Tibial nerve (tissue), 4 donors: ENCODE measurements at regions not wholly inside any gene's neighbourhood (a gene's known extent, or its start where the extent isn't known, plus 50 kb on each side); places are given as distances from the start of the nearest gene placed in this dataset.

Experiments used
- EP300 ChIP-seq, 2 donors: sonication (generic); formaldehyde crosslinking; IDR thresholded peaks; one replicate each; pipeline ENCODE4 v1.6.1; 2017; ENCODE audit warnings: antibody characterized with exemption in 2 of 2, mild to moderate bottlenecking in 1 of 2
- POLR2A ChIP-seq, 2 donors: fragments of 450-650 bp; IDR thresholded peaks; one replicate each; pipeline ENCODE4 v1.6.1; 2017; ENCODE audit warnings: antibody characterized with exemption in 2 of 2, mild to moderate bottlenecking in 2 of 2, moderate library complexity in 2 of 2
- TF ChIP-seq, protein P1 (sequence below), 5 experiments: fragments of 200-600 bp in 3 of 5; fragments of 450-650 bp in 2 of 5; sonication (generic) in 3 of 5; IDR thresholded peaks; one replicate each; pipeline ENCODE4 v1.5.1; 2016 to 2019; ENCODE audit warnings: antibody characterized with exemption in 5 of 5, mild to moderate bottlenecking in 3 of 5, moderate library complexity in 2 of 5

DNA sequence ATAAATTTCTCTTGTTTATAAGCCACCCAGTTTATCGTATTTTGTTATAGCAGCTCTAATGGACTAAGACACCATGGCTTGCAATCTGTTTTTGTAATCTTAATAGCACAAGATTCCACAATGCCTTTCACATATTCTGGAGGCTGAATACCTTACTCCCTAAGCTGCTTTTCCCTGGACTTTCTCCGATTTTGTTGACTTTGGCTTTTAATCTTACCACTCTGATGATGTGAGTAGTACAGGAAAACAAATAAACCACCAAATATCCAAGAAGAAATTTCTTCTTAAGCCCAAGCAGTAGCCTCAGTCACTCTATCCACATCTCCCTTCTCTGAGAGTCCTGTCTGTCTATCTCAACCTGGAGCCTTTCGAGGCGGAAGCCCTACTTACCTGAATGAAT lies 838.6 kb downstream of the LTN1 start:
- TF ChIP-seq POLR2A (IDR thresholded peaks at IDR 0.05), result no peak
- no peak for TF ChIP-seq EP300 (IDR thresholded peaks at IDR 0.05)
- TF ChIP-seq, protein P1, sequence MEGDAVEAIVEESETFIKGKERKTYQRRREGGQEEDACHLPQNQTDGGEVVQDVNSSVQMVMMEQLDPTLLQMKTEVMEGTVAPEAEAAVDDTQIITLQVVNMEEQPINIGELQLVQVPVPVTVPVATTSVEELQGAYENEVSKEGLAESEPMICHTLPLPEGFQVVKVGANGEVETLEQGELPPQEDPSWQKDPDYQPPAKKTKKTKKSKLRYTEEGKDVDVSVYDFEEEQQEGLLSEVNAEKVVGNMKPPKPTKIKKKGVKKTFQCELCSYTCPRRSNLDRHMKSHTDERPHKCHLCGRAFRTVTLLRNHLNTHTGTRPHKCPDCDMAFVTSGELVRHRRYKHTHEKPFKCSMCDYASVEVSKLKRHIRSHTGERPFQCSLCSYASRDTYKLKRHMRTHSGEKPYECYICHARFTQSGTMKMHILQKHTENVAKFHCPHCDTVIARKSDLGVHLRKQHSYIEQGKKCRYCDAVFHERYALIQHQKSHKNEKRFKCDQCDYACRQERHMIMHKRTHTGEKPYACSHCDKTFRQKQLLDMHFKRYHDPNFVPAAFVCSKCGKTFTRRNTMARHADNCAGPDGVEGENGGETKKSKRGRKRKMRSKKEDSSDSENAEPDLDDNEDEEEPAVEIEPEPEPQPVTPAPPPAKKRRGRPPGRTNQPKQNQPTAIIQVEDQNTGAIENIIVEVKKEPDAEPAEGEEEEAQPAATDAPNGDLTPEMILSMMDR (IDR thresholded peaks at IDR 0.05), result no peak
